Liver (tissue), 3 donors: ENCODE measurements at regions not wholly inside any gene's neighbourhood (a gene's known extent, or its start where the extent isn't known, plus 50 kb on each side); places are given as distances from the start of the nearest gene placed in this dataset.

Experiments
- FOXA1 ChIP-seq: IDR thresholded peaks from 2 replicates; pipeline ENCODE4 v1.6.1; 2016; ENCODE audit warnings: antibody characterized with exemption
- GABPA ChIP-seq, 2 donors: IDR thresholded peaks in 1 of 2; conservative IDR thresholded peaks in 1 of 2; 2 replicates each; pipeline ENCODE4 v1.6.1; 2016; ENCODE audit warnings: antibody characterized with exemption in 2 of 2, mild to moderate bottlenecking in 1 of 2, moderate library complexity in 1 of 2
- JUND ChIP-seq, 2 donors: IDR thresholded peaks; 2 replicates each; pipeline ENCODE4 v1.6.1; 2016; ENCODE audit warnings: antibody characterized with exemption in 2 of 2
- NR2F2 ChIP-seq: IDR thresholded peaks from 2 replicates; pipeline ENCODE4 v1.6.1; 2016; ENCODE audit warnings: antibody characterized with exemption
- RAD21 ChIP-seq, 2 donors: IDR thresholded peaks; 2 replicates each; pipeline ENCODE4 v1.6.1; 2016; ENCODE audit warnings: antibody characterized with exemption in 2 of 2, mild to moderate bottlenecking in 2 of 2
- SP1 ChIP-seq: IDR thresholded peaks from 2 replicates; pipeline ENCODE4 v1.6.1; 2018; ENCODE audit warnings: antibody characterized with exemption, mild to moderate bottlenecking
- YY1 ChIP-seq: IDR thresholded peaks from 2 replicates; pipeline ENCODE4 v1.6.1; 2016; ENCODE audit warnings: antibody characterized with exemption, mild to moderate bottlenecking
- TF ChIP-seq, protein P1 (sequence below): IDR thresholded peaks from 2 replicates; pipeline ENCODE4 v1.6.1; 2016; ENCODE audit warnings: antibody characterized with exemption, mild to moderate bottlenecking
- TF ChIP-seq, protein P2 (sequence below): fragments of 150-350 bp; IDR thresholded peaks from 2 replicates; pipeline ENCODE4 v1.5.1; 2017; ENCODE audit warnings: improper control_type of control experiment, low read depth, low read length; ENCODE audit not compliant: missing input control
- TF ChIP-seq, protein P3 (sequence below): IDR thresholded peaks from 2 replicates; pipeline ENCODE4 v1.6.1; 2016; ENCODE audit warnings: antibody characterized with exemption
- TF ChIP-seq, protein P4 (sequence below): IDR thresholded peaks from 2 replicates; pipeline ENCODE4 v1.6.1; 2016; ENCODE audit warnings: antibody characterized with exemption
- donor health status: healthy.
- donor health status: healthy.

DNA sequence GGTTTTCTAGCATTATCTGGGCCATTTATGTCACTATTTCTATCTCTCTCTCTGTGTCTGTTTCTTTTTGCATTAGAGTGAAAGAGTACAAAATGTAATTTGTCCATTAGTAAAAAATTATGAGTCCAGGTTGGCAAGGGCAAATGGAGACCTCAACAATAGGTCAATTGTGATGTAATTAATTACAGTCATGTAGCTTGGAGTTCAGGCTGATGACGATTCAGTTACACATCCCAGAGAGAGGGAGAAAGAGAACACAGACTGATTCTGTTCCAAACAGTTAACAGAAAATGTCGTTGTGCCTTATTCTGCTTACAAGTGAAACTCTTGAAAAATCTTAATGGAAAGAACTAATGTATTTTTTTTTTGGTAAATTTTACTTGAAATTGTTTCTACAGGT is 83.3 kb downstream of the ATXN7L3B start:
- TF ChIP-seq, protein P1, sequence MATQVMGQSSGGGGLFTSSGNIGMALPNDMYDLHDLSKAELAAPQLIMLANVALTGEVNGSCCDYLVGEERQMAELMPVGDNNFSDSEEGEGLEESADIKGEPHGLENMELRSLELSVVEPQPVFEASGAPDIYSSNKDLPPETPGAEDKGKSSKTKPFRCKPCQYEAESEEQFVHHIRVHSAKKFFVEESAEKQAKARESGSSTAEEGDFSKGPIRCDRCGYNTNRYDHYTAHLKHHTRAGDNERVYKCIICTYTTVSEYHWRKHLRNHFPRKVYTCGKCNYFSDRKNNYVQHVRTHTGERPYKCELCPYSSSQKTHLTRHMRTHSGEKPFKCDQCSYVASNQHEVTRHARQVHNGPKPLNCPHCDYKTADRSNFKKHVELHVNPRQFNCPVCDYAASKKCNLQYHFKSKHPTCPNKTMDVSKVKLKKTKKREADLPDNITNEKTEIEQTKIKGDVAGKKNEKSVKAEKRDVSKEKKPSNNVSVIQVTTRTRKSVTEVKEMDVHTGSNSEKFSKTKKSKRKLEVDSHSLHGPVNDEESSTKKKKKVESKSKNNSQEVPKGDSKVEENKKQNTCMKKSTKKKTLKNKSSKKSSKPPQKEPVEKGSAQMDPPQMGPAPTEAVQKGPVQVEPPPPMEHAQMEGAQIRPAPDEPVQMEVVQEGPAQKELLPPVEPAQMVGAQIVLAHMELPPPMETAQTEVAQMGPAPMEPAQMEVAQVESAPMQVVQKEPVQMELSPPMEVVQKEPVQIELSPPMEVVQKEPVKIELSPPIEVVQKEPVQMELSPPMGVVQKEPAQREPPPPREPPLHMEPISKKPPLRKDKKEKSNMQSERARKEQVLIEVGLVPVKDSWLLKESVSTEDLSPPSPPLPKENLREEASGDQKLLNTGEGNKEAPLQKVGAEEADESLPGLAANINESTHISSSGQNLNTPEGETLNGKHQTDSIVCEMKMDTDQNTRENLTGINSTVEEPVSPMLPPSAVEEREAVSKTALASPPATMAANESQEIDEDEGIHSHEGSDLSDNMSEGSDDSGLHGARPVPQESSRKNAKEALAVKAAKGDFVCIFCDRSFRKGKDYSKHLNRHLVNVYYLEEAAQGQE, result no peak
- TF ChIP-seq, protein P2, sequence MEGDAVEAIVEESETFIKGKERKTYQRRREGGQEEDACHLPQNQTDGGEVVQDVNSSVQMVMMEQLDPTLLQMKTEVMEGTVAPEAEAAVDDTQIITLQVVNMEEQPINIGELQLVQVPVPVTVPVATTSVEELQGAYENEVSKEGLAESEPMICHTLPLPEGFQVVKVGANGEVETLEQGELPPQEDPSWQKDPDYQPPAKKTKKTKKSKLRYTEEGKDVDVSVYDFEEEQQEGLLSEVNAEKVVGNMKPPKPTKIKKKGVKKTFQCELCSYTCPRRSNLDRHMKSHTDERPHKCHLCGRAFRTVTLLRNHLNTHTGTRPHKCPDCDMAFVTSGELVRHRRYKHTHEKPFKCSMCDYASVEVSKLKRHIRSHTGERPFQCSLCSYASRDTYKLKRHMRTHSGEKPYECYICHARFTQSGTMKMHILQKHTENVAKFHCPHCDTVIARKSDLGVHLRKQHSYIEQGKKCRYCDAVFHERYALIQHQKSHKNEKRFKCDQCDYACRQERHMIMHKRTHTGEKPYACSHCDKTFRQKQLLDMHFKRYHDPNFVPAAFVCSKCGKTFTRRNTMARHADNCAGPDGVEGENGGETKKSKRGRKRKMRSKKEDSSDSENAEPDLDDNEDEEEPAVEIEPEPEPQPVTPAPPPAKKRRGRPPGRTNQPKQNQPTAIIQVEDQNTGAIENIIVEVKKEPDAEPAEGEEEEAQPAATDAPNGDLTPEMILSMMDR, result no peak
- no peak for TF ChIP-seq SP1
- TF ChIP-seq YY1, result no peak
- TF ChIP-seq, protein P3, sequence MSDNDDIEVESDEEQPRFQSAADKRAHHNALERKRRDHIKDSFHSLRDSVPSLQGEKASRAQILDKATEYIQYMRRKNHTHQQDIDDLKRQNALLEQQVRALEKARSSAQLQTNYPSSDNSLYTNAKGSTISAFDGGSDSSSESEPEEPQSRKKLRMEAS, result no peak
- no peak for TF ChIP-seq JUND (IDR thresholded peaks at IDR 0.05)
- TF ChIP-seq, protein P4, sequence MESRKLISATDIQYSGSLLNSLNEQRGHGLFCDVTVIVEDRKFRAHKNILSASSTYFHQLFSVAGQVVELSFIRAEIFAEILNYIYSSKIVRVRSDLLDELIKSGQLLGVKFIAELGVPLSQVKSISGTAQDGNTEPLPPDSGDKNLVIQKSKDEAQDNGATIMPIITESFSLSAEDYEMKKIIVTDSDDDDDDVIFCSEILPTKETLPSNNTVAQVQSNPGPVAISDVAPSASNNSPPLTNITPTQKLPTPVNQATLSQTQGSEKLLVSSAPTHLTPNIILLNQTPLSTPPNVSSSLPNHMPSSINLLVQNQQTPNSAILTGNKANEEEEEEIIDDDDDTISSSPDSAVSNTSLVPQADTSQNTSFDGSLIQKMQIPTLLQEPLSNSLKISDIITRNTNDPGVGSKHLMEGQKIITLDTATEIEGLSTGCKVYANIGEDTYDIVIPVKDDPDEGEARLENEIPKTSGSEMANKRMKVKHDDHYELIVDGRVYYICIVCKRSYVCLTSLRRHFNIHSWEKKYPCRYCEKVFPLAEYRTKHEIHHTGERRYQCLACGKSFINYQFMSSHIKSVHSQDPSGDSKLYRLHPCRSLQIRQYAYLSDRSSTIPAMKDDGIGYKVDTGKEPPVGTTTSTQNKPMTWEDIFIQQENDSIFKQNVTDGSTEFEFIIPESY, result no peak
- TF ChIP-seq NR2F2, result no peak
- TF ChIP-seq GABPA (IDR thresholded peaks at IDR 0.05 in 1 of 2, conservative IDR thresholded peaks at IDR 0.05 in 1 of 2), result no peak
- no peak for TF ChIP-seq RAD21 (IDR thresholded peaks at IDR 0.05)
- no peak for TF ChIP-seq FOXA1
